Activated CD4-positive, CD25-positive, alpha-beta regulatory T cell treated with anti-CD3 and anti-CD28 coated beads, Interleukin-2, amount 50 U/mL, for 24 hours (primary cell): ENCODE measurements at regions not wholly inside any gene's neighbourhood (a gene's known extent, or its start where the extent isn't known, plus 50 kb on each side); places are given as distances from the start of the nearest gene placed in this dataset.
A peak's percentile ranks its signal among the peaks of the same experiment; 100 is the strongest.

Experiments used
- ATAC-seq, 2 donors: fragments of 150-1000 bp; cut with Tn5 transposase; one replicate each; pipeline ENCODE4 v1.10.0; 2021; ENCODE audit warnings: mild to moderate bottlenecking in 1 of 2, moderate library complexity in 1 of 2

DNA sequence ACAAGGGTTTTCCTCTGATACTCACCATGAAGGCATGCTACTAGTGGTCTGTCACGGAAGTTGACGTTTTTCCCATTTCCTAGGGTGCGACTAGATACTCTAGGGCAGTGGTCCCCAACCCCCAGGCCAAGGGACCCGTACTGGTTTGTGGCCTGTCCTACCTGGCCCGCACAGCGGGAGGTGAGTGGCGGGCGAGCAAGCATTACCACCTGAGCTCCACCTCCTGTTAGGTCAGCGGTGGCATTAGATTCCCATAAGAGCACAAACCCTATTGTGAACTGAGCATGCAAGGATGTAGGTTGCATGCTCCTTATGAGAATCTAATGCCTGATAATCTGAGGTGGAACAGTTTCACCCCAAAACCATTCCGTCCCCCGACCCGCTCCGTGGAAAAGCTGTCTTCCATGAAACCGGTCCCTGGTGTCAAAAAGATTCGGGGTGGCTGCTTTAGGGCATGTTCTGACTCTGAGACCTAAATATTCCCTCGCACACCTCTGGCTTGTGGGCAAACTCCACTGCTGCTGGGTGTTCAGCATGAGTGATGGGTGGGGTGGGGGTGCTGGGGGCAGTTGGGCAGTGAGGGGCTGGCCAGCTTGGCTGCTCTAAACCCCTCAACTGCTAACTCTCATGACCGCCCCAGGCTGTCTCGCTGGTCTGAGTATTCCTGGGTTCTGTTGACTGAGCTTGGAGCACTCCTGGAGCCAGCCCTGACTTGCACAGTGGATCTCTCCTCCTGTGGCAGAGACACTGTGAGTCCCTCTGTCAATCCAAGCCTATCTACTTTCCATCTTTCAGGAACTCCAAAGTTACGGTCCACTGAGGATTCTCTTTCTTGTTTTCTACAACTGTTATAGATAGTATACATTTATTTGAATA lies 78.3 kb upstream of the NEK6 start:
- ATAC-seq = no peak

DNA sequence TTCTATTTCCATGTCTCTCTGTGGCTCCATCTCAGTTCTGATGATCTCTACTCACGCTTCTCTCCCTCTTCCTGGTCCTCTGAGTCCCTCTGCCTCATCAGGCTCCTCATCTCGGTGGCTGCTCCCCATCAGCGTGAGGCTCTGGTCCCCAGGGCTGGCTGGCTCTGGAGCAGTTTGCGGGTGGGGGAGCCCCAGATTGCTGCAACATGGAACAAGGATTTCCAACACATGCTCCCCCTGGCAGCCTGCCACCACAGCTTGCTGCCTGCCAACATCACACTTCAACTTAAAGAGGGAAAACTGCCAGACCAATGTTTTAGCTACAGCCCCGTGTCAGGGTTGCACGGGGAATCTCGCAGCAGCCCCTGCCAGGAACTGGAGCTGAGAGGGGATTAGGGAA lies 77.2 kb upstream of the NEK6 start:
- no peak for ATAC-seq

DNA sequence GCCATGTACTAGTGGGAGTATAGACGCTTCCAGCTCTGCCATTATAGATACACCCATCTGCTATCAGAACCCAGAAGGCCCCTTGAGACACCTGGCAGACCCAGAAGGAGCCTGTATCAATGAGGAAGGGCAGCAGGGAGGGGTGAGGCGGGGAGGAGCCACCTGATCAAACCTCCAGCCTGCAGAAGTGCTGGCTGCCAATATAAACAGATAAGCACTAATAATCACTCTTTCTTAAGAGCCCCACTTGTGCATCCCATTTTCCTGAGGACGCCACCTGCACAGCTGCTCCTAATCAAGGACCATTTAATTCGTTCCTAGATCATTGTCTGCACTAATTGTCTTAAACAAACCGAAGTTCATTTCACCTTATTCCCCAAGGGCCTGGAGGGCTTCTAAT lies 75.0 kb upstream of the NEK6 start:
- ATAC-seq = no peak

DNA sequence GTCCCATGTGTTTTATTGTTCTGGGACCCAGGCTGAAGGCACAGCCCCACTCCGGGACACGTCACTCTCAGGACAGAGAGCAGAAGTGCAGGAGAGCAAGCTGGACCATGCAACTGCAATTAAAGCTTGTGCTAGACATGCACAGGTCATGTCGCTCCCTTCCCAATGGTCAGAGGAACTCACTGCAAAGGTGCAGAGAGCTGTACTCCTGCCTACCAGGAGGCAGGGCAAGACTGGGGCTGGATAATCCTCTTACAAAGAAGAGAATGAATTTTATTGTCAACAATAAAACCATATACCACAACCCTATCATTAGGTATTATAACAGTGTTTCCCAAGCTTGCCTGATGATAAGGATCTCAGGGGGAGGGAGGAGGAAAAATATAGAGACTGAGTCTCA lies 74.0 kb upstream of the NEK6 start:
- no peak for ATAC-seq

DNA sequence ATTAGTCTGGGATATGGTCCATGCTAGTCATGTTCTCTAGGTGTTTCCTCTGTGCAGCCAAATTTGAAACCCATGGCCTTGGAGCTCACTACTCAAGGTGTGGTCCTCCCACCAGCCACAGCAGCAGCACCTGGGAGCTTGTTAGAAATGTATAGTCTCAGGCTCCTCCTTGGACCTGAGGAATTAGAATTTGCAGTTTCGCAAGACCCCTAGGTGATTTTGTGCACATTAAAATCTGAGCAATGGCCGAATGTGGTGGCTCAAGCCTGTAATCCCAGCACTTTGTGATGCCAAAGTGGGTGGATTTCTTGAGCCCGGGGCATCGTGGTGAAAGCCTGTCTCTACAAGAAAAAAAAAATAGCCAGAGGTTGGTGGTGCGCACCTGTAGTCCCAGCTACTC lies 72.3 kb upstream of the NEK6 start:
- no peak for ATAC-seq

DNA sequence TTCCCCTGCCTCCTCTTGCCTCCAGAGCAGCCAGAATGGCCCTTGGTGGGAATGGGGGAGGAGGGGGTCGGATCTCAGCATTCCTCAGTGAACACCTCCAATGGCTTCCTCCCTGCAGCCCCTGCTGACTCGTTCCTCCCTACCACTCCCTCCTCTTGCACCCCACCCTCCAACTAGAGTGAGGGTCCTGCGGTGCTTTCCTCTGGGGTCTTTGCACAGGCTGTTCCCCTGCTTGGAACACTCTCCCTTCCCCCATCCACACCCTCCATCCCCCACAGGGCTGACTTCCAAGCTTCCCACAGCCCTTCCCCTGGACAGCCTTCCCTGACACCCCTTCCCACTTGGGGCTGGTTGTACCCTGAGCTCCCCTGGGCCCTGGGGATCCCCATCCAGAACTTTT lies 70.4 kb upstream of the NEK6 start:
- no peak for ATAC-seq

DNA sequence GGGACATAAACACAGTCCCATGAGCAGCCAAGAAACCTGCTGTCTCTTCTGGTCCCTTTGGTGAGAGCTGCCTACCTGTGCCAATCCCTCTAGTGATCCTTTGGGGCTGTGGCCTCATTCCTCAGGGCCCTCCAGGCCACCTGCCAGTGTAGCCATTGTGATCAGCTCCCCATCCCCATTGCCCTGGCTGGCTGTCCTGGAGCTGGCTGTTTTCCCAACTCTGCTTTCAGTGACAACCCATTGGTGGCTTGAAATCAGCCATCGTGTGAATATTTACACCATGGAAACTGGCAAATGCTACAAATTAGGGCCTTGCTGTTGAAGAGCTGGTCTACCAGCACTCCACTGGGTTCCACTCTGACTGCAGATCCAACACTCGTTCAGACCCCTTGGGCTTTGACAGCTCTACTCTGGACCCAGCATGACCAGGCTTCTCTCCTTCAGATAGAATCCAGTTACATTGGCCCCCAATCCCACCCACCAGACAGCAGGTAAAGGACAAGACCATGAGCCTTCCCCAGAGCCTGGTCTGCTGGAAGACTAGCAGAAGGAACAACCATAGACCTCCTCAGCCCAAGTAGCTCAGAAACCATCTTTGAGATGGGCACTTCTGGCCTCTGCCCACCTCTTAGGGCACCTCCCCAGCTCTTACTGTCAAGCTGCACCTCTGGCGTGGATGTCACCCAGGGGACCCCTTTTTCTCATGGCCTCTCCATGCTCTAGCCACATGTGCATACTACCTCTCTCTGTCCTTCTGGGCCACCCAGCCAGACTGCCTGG lies 69.2 kb upstream of the NEK6 start:
- ATAC-seq = no peak

DNA sequence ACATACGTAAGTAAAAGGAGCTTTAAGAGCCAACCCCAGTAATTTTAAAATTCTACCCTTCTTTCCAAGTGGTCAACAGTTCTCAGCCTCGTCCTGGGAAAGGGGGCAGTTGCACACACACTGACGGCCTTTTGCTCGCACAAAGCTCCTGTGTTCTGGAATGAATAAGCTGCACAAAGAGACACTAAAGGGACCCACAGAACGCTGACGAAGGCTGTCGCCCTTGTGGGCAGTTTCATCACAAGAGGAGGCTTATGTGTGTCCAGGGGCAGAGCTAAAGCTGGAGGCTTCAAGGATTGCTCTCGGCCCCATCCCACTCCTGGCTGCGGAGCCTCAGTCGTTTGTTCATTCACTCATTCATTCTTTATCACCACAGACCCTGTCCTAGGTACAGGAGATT lies 67.0 kb upstream of the NEK6 start:
- ATAC-seq = no peak

DNA sequence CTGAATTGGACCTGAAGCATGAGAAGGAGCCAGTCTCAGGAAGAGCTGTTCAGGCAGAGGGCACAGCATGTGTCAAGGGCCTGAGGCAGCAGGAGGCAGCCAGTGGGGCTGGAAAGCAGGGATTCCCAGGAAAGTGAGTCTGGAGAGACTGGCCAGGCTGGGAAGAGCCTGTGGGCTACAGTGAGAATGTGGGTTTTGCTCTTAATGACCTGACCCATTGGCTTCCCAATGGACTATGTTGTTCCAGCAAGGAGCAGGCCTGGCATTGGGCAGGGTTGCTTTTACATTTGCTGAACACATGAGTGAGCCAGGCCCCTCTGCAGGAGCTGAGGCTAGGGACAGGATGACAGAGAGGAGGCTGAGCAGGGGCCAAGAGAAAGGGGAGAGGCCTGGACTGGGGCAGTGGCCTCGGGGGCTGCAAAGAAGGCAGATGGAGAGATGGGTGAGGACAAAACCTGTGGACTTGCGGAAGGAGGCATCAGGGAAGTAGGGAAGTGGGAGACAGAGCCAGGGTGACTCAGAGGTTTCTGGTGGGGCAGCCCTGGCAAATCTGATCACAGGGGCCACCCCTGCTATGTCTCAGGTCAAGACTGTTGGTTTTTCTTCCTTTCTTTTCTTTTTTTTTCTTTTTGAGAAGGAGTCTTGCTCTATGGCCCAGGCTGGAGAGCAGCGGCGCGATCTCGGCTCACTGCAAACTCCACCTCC lies 65.9 kb upstream of the NEK6 start:
- ATAC-seq = no peak

DNA sequence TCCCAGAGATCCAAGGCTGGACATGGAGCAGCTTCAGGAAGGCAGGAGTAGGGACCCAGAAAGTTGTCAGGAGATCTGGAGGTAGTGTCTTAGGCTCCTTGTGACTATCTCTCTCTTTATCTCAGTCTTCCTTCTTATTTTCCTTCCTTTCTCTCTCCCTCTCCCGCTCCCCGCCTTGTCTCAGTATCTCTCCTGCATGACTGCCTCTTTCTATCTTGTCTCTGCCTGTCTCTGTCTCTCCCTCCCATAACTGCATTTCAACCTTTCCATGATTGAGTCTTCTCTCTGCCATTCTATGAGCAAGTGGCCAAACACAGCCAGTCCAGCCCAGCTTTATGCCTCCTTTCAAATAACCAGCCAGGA lies 61.0 kb upstream of the NEK6 start:
- ATAC-seq = no peak

DNA sequence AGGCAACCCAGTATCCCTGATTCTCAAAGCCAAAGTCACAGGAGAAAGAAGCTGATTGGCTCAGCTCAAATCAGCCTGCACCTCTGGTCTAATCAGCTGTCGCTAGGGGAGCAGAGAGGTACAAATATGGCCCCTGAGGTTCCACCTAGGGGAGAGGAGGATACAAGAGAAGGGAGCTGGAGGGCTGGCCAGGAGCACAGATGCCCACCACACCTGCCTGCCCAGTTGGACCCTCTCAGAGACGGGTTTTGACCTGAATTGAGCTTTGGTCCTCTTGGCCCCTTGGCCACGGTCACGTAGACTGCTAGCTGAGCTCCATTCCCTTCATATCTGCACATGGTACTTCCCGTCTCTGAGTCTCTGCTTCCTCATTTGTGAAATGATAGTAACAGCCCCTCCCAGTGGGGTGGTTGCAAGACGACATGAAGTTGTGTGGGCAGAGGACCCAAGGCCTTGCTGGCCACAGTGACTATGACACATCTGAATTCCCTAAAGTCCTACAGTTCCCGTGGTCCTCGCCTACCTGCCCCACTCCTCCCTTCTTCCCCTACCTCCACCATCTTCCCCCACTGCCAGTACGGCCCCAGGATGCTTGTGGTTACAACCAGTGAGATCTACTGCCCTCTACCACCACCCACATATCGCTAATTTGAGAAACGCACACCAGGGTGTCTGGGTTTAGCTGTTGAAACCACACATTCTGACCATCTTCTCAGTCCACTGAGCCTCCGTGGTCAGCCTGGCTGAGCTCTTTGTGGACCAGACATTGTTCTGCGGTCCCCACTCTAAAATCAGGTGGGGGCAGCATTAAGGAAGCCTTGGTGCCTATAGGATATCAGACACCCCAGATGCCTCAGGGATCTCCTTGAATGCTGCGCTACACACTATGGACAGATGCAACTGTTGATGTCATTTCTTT lies 60.3 kb upstream of the NEK6 start:
- peak in 1 of 2 donors; percentile 9 for ATAC-seq

DNA sequence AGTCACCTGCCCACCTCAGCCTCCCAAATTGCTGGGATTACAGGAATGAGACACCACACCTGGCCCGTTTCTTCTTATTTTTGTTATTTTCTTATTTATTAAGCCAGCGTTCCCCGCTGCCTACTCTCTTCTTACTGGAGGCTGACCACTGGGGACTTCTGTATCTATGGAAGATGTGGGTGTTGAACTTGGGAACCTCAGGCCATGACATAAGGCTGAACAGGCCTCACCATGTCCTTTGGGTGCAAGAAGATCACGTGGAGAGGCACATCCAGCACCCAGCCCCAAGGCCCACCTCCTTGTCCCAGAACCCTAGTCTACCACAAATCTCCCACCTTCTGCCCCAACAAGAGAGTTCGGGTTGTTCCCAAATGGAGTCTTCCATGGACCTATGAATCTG lies 59.4 kb upstream of the NEK6 start:
- no peak for ATAC-seq

DNA sequence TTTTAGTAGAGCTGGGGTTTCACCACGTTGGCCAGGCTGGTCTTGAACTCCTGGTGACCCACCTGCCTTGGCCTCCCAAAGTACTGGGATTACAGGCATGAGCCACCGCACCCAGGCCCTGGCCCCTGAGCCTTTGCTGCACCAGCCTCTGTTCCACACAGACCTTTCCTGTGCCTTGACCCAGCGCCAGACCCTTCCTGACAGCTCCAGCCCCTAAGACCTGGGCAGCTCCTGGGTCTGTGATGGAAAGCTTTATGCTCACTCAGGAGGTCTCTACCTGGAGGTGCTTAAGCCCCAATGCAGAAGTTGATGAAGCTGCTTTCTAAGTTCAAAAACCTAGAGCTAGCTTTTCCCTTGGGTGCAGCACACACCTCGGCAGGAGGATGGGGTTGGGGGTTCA lies 58.8 kb upstream of the NEK6 start:
- no peak for ATAC-seq

DNA sequence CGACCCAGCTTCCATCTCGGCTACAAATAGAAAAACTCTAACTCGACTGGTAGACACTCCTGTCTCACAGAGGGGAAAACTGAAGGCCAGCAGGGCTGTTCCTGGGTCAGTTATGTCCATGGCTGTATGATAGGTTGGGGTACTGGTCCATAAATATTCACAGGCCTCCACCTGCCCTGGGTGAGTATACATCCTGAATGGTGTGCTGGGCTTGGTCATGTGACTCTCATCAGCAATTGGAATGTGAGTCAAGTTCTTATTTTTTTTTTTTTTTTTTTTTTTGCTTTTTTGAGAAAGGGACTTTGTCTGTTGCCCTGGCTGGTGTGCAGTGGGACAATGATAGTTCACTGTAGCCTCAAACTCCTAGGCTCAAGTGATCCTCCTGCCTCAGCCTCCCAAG lies 58.3 kb upstream of the NEK6 start:
- ATAC-seq = no peak

DNA sequence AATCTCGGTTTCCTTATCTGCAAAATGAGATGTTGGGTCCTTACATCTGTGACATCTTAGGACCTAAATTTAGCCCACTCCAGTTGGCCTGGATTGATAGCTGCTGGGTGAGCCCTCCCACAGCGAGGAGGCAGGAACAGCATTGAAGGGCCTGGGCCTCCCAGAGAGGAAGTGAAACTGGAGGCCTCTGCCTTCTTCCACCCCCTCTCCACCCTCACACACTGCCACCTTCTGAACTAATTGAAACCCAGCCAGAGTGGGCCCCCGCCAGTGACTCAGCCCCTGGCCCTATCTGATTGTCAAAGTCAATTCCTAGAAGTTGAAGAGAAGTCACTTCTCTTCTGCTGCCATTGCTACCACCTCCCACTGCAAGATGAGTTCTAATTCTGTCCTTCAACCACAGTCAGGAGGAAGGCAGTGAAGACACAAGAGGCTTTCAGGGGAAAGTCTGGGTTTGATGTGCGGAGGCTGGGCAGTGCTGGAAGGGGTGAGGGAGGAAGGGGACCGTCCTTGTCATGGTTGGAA lies 55.2 kb upstream of the NEK6 start:
- peak; percentile 97 to 98 for ATAC-seq

DNA sequence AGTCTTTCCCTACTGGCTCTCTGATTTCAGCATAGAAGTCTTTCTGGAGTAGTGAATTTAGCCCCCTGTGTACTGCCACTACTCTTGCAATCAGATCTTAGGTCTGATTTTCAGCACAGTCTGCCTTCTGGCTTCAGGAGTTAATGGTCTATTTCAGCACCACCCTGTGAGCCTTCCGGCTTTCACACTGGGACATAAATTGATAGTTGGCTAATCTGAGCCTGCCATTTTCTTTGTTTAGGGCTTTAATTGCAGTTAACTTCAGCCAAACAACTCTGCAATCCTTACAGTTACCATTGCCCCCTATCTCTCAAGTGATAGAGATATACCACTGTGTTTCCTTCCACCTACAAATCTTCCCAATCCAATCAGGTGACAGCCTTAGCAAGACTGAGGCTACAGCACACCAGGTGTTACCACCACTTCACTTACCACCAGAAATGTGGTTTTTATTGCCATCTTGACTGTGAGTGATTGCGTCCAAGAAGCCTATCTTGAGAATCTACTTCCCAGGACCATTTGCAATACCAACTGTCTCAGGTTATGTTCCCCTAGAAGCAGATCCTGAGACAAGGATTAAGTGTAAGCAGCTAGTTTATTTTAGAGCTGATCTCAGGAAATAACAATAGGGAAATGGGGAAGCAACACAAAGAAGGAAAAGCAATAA lies 51.9 kb upstream of the NEK6 start:
- no peak for ATAC-seq

DNA sequence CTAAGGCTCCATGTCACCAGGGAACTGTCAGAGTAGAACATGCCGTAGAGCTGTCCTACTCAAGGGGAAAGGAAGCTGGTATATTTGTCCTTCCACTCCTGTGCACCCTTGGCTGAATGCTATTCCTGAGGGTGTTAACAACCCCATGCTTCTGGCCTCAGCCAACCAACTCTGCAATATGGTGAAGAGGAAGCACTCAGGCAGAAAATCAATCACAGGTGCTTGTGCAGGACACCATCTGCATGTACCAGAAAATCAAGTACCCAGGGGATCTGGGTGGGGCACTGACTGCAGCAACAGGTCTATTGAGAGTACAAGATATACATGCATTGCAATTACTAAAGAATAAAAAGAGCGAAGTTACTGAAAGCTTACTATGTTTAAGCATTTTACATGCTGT lies 51.4 kb upstream of the NEK6 start:
- ATAC-seq = no peak
